Karpas-422 (cell line): ENCODE measurements at regions not wholly inside any gene's neighbourhood (a gene's known extent, or its start where the extent isn't known, plus 50 kb on each side); places are given as distances from the start of the nearest gene placed in this dataset.

Source experiments
- DNase-seq: peaks from one replicate; pipeline ENCODE4 v3.0.0-alpha.2; 2015
- H2AFZ ChIP-seq: fragments of 200-600 bp; sonication (generic); 2 replicates; pipeline ENCODE4 v1.6.1; 2014; ENCODE audit warnings: antibody characterized with exemption, low read length, mixed read lengths
- H3K27ac ChIP-seq: fragments of 200-600 bp; sonication (generic); 2 replicates; pipeline ENCODE4 v1.5.1; 2014; ENCODE audit warnings: mild to moderate bottlenecking, low read length, moderate library complexity
- H3K27me3 ChIP-seq: fragments of 200-600 bp; sonication (generic); 2 replicates; pipeline ENCODE4 v1.6.1; 2014; ENCODE audit warnings: low read length, mixed read lengths
- H3K36me3 ChIP-seq: fragments of 200-600 bp; sonication (generic); 2 replicates; pipeline ENCODE4 v1.6.1; 2014; ENCODE audit warnings: low read length, mixed read lengths; ENCODE audit not compliant: insufficient read depth
- H3K4me1 ChIP-seq: fragments of 200-600 bp; sonication (generic); 2 replicates; pipeline ENCODE4 v1.6.1; 2014; ENCODE audit warnings: mild to moderate bottlenecking, low read length, mixed read lengths
- H3K4me2 ChIP-seq: fragments of 200-600 bp; sonication (generic); 2 replicates; pipeline ENCODE4 v1.6.1; 2014; ENCODE audit warnings: low read length, low read depth, mild to moderate bottlenecking; ENCODE audit not compliant: poor library complexity, severe bottlenecking
- H3K4me3 ChIP-seq: fragments of 200-600 bp; sonication (generic); 2 replicates; pipeline ENCODE4 v1.5.1; 2014; ENCODE audit warnings: mild to moderate bottlenecking, antibody characterized with exemption, low read length, mixed read lengths
- H3K79me2 ChIP-seq: fragments of 200-600 bp; sonication (generic); 2 replicates; pipeline ENCODE4 v1.6.1; 2014; ENCODE audit warnings: mild to moderate bottlenecking, low read length, mixed read lengths
- H3K9ac ChIP-seq: fragments of 200-600 bp; sonication (generic); 2 replicates; pipeline ENCODE4 v1.6.0; 2014; ENCODE audit warnings: low read length
- H3K9me2 ChIP-seq: fragments of 200-600 bp; sonication (generic), shearing (Covaris generic); replicated peaks from 2 replicates; pipeline ENCODE4 v1.6.0; 2014; ENCODE audit warnings: mild to moderate bottlenecking, low read length, moderate library complexity; ENCODE audit not compliant: insufficient read depth
- H3K9me3 ChIP-seq: fragments of 300-700, 200-600 bp; sonication (generic); 2 replicates; pipeline ENCODE4 v1.6.1; 2014; ENCODE audit warnings: low read length, mixed read lengths
- H4K20me1 ChIP-seq: fragments of 200-600 bp; sonication (generic); 2 replicates; pipeline ENCODE4 v1.6.1; 2014; ENCODE audit warnings: mild to moderate bottlenecking, antibody characterized with exemption, low read length, low read depth; ENCODE audit not compliant: insufficient read depth

- no peaks in the 10 kb centered on the region for H3K4me1 ChIP-seq
- H3K79me2 ChIP-seq = no peaks in the 10 kb centered on the region
- H4K20me1 ChIP-seq = no peaks in the 10 kb centered on the region
- no peak overlapping the region for H2AFZ ChIP-seq
- no peak overlapping the region for H3K4me3 ChIP-seq
- H3K27me3 ChIP-seq = no peaks in the 10 kb centered on the region
- H3K9me3 ChIP-seq = no peaks in the 10 kb centered on the region
- H3K9ac ChIP-seq = no peak overlapping the region
- H3K9me2 ChIP-seq = no peaks in the 10 kb centered on the region
- no peak for DNase-seq
- no peaks in the 10 kb centered on the region for H3K36me3 ChIP-seq
- H3K27ac ChIP-seq = no peak overlapping the region
- no peak overlapping the region for H3K4me2 ChIP-seq
Observed at GRCh38 chr10:85527616-85528317, 838.8 kb downstream of the GRID1 start.

- Histone ChIP-seq H3K9ac (no peak overlapping the region), H3K9me2 (no peaks in the 10 kb centered on the region), H3K36me3 (no peaks in the 10 kb centered on the region), H3K79me2 (no peaks in the 10 kb centered on the region), H3K4me1 (no peaks in the 10 kb centered on the region), H3K4me3 (no peak overlapping the region), H3K4me2 (no peak overlapping the region), H3K27me3 (no peaks in the 10 kb centered on the region), H4K20me1 (no peaks in the 10 kb centered on the region), H3K27ac (no peak overlapping the region), H2AFZ (no peak overlapping the region), H3K9me3 (no peaks in the 10 kb centered on the region)
- DNase-seq = no peak
Observed at GRCh38 chr10:85528318-85528652, 838.3 kb downstream of the GRID1 start.

GRCh38 chr10:85531706-85532105 is 834.9 kb downstream of the GRID1 start:
- H3K36me3 ChIP-seq = no peaks in the 10 kb centered on the region
- no peaks in the 10 kb centered on the region for H3K9me3 ChIP-seq
- H3K4me2 ChIP-seq = no peak overlapping the region
- no peak overlapping the region for H3K9ac ChIP-seq
- H3K4me3 ChIP-seq = no peak overlapping the region
- H3K9me2 ChIP-seq = no peaks in the 10 kb centered on the region
- DNase-seq = no peak
- H3K27me3 ChIP-seq = no peaks in the 10 kb centered on the region
- no peak overlapping the region for H2AFZ ChIP-seq
- no peaks in the 10 kb centered on the region for H4K20me1 ChIP-seq
- no peaks in the 10 kb centered on the region for H3K4me1 ChIP-seq
- no peaks in the 10 kb centered on the region for H3K79me2 ChIP-seq
- no peak overlapping the region for H3K27ac ChIP-seq

GRCh38 chr10:85532773-85533172 is 833.8 kb downstream of the GRID1 start:
- Histone ChIP-seq H4K20me1 (no peaks in the 10 kb centered on the region), H3K4me2 (no peak overlapping the region), H3K4me3 (no peak overlapping the region), H3K79me2 (no peaks in the 10 kb centered on the region), H3K36me3 (no peaks in the 10 kb centered on the region), H3K9me2 (no peaks in the 10 kb centered on the region), H3K9me3 (no peaks in the 10 kb centered on the region), H3K27ac (no peak overlapping the region), H3K4me1 (no peaks in the 10 kb centered on the region), H2AFZ (no peak overlapping the region), H3K27me3 (no peaks in the 10 kb centered on the region), H3K9ac (no peak overlapping the region)
- no peak for DNase-seq

GRCh38 chr10:85535926-85536325 is 830.7 kb downstream of the GRID1 start:
- Histone ChIP-seq H3K27me3 (no peaks in the 10 kb centered on the region), H3K36me3 (no peaks in the 10 kb centered on the region), H3K79me2 (no peaks in the 10 kb centered on the region), H3K9ac (no peak overlapping the region), H3K9me3 (no peaks in the 10 kb centered on the region), H3K4me3 (no peak overlapping the region), H2AFZ (no peak overlapping the region), H3K27ac (no peak overlapping the region), H3K4me2 (no peak overlapping the region), H3K9me2 (no peaks in the 10 kb centered on the region), H4K20me1 (no peaks in the 10 kb centered on the region), H3K4me1 (no peaks in the 10 kb centered on the region)
- no peak for DNase-seq

- H3K4me2 ChIP-seq = no peak overlapping the region
Observed at GRCh38 chr10:85537561-85537960, 829.0 kb downstream of the GRID1 start.

GRCh38 chr10:85538601-85539000 is 828.0 kb downstream of the GRID1 start:
- Histone ChIP-seq H3K9me2 (no peaks in the 10 kb centered on the region), H3K4me1 (no peaks in the 10 kb centered on the region), H3K79me2 (no peaks in the 10 kb centered on the region), H3K4me2 (no peak overlapping the region), H3K9me3 (no peaks in the 10 kb centered on the region), H3K27ac (no peak overlapping the region), H4K20me1 (no peaks in the 10 kb centered on the region), H2AFZ (no peak overlapping the region), H3K9ac (no peak overlapping the region), H3K27me3 (no peaks in the 10 kb centered on the region), H3K4me3 (no peak overlapping the region), H3K36me3 (no peaks in the 10 kb centered on the region)
- no peak for DNase-seq

More at GRCh38 chr10:85537561-85537960, 829.0 kb downstream of the GRID1 start:
- no peak overlapping the region for H3K4me3 ChIP-seq
- H3K27ac ChIP-seq = no peak overlapping the region
- H3K9ac ChIP-seq = no peak overlapping the region
- no peaks in the 10 kb centered on the region for H4K20me1 ChIP-seq
- H3K4me1 ChIP-seq = no peaks in the 10 kb centered on the region
- no peak for DNase-seq
- no peaks in the 10 kb centered on the region for H3K9me2 ChIP-seq
- H3K79me2 ChIP-seq = no peaks in the 10 kb centered on the region
- H3K36me3 ChIP-seq = no peaks in the 10 kb centered on the region
- H3K9me3 ChIP-seq = no peaks in the 10 kb centered on the region
- no peaks in the 10 kb centered on the region for H3K27me3 ChIP-seq
- H2AFZ ChIP-seq = no peak overlapping the region

GRCh38 chr10:85542152-85542551 is 824.4 kb downstream of the GRID1 start:
- Histone ChIP-seq H4K20me1 (no peaks in the 10 kb centered on the region), H2AFZ (no peak overlapping the region), H3K36me3 (no peaks in the 10 kb centered on the region), H3K4me2 (no peak overlapping the region), H3K4me3 (no peak overlapping the region), H3K9ac (no peak overlapping the region), H3K27me3 (no peaks in the 10 kb centered on the region), H3K9me3 (no peaks in the 10 kb centered on the region), H3K4me1 (no peaks in the 10 kb centered on the region), H3K27ac (no peak overlapping the region), H3K9me2 (no peaks in the 10 kb centered on the region), H3K79me2 (no peaks in the 10 kb centered on the region)
- no peak for DNase-seq
